MM.1S (cell line): ENCODE measurements at regions not wholly inside any gene's neighbourhood (a gene's known extent, or its start where the extent isn't known, plus 50 kb on each side); places are given as distances from the start of the nearest gene placed in this dataset.

Experiments
- EZH2 ChIP-seq: fragments of 300-600 bp; sonication (generic); optimal IDR thresholded peaks from 2 replicates; pipeline ENCODE3; 2017; ENCODE audit warnings: low read depth, mild to moderate bottlenecking, antibody characterized with exemption, low read length, mixed read lengths
- EZH2phosphoT487 ChIP-seq: fragments of 300-600 bp; sonication (generic); IDR thresholded peaks from 2 replicates; pipeline ENCODE4 v1.6.1; 2018; ENCODE audit warnings: antibody characterized with exemption, low read length
- TF ChIP-seq, protein P1 (sequence below): fragments of 300-600 bp; sonication (generic); IDR thresholded peaks from 2 replicates; pipeline ENCODE4 v1.5.1; 2016; ENCODE audit warnings: antibody characterized with exemption, low read length, mixed read lengths

DNA sequence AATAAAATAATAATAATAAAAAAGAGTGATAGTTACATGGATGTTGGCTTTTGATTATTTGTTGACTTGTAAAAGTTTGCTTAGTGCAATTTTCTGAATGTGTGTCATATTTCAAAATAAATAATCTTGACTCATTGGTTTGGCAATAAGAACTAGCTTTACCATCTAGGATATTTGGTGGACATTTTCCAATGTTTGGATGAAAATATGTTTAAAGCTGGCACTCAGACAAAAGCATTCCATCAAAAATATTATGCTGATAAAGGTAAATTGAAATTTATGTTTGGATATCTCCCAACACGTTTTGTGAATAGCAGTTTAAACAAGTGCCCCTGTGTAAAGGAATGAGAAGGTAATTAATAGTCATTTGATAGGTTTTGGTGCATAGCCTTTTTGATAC lies 62.5 kb upstream of the KCNMA1 start:
- no peak for TF ChIP-seq EZH2phosphoT487
- TF ChIP-seq, protein P1, sequence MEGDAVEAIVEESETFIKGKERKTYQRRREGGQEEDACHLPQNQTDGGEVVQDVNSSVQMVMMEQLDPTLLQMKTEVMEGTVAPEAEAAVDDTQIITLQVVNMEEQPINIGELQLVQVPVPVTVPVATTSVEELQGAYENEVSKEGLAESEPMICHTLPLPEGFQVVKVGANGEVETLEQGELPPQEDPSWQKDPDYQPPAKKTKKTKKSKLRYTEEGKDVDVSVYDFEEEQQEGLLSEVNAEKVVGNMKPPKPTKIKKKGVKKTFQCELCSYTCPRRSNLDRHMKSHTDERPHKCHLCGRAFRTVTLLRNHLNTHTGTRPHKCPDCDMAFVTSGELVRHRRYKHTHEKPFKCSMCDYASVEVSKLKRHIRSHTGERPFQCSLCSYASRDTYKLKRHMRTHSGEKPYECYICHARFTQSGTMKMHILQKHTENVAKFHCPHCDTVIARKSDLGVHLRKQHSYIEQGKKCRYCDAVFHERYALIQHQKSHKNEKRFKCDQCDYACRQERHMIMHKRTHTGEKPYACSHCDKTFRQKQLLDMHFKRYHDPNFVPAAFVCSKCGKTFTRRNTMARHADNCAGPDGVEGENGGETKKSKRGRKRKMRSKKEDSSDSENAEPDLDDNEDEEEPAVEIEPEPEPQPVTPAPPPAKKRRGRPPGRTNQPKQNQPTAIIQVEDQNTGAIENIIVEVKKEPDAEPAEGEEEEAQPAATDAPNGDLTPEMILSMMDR = no peak
- no peak for TF ChIP-seq EZH2
